GM12891 (cell line): ENCODE measurements at regions not wholly inside any gene's neighbourhood (a gene's known extent, or its start where the extent isn't known, plus 50 kb on each side); places are given as distances from the start of the nearest gene placed in this dataset.
"Not testable (repeated sequence)": the region's sequence is repeated elsewhere in the genome, so short reads cannot be mapped to it uniquely, and the experiment has no call there.

Experiments used
- DNase-seq: peaks from one replicate; pipeline ENCODE4 v3.0.0; 2011; ENCODE audit warnings: low spot score; ENCODE audit not compliant: insufficient read length
- FAIRE-seq: peaks from 2 replicates; lab custom pipeline; 2011; peaks lifted over from hg19 to GRCh38; lab: Jason Lieb, UNC
- PAX5 ChIP-seq: IDR thresholded peaks from 2 replicates; pipeline ENCODE4 v1.6.1; 2011; ENCODE audit warnings: low read length, moderate library complexity, mild to moderate bottlenecking; ENCODE audit not compliant: insufficient read depth, severe bottlenecking
- POLR2A ChIP-seq: IDR thresholded peaks from 2 replicates; pipeline ENCODE4 v1.6.1; 2011; ENCODE audit warnings: low read depth, low read length, control low read depth
- POLR2AphosphoS5 ChIP-seq: IDR thresholded peaks from 2 replicates; pipeline ENCODE4 v1.6.1; 2011; ENCODE audit warnings: low read depth, low read length, control low read depth
- POU2F2 ChIP-seq: IDR thresholded peaks from 2 replicates; pipeline ENCODE4 v1.6.1; 2011; ENCODE audit warnings: low read depth, mild to moderate bottlenecking, control low read depth, low read length, moderate library complexity
- SPI1 ChIP-seq: IDR thresholded peaks from 2 replicates; pipeline ENCODE4 v1.6.1; 2011; ENCODE audit warnings: low read depth, low read length, control low read depth
- TAF1 ChIP-seq: IDR thresholded peaks from 2 replicates; pipeline ENCODE4 v1.6.1; 2011; ENCODE audit warnings: low read depth, low read length, control low read depth

DNA sequence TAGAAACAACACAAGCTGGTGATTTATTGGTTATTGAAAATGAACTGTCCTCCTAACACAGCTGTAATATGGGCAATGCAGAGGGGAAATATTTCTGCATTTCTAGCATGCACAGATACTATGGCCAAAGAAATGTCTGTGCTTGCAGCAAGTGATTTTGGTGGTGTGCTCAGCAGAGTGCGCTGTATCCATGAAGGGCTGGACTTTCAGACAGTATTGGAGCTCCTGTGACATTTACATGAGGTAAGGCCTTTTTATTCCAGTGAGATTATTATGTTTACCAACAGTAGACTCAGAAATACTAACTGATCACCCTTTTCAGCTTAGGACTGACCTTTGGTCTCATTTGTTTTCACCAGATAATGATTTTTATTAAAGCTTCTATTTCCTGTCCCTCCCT is 1302.6 kb upstream of the EPHA6 start:
- FAIRE-seq: no peak

DNA sequence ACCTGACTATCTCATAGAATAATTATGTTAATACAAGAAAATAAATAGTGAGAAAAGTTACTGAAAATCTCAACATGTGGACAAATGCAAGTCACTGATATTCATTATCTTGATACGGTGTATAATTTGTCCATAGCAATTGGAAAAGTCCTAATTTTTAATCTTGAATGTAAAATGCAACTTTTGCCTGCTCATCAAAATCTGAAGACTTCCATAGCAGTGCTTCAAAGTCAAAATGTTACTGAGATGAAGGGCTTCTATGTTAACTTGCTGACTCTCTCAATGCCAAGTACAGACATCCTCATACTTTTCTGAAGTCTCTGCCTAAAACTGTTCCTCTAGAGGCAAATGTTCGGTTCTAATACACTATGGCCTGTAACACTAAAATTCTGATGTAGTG is 1300.1 kb upstream of the EPHA6 start:
- no peak for DNase-seq
- no peak for FAIRE-seq
- no peak for TF ChIP-seq SPI1
- TF ChIP-seq TAF1: no peak

More for the DNA sequence above, 1302.6 kb upstream of the EPHA6 start:
- DNase-seq: no peak
- TF ChIP-seq POLR2A (no peak), PAX5 (no peak), POLR2AphosphoS5 (no peak), POU2F2 (no peak), TAF1 (no peak), SPI1 (no peak)

DNA sequence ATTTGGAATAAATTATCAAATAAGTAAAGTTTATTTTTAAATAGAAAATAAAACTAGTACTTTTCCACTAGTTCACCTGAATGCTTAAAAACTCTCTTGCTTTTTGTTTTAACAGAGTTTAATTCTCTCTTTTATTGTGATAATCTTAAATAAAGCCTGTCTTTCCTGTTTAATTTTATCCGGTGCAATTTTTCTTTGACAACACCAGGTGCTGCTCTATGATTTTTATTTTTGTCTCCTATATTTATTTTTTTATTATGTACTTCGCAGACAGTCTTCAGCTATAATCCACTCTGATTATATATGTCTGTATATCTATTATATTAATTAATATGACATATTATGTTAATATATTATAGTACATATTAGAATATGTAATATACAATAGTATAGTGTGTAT is 1293.0 kb upstream of the EPHA6 start:
- DNase-seq: no peak
- FAIRE-seq: no peak
- TF ChIP-seq POLR2AphosphoS5: no peak
- TF ChIP-seq POLR2A: no peak
- TF ChIP-seq TAF1: no peak
- TF ChIP-seq PAX5: no peak
- TF ChIP-seq SPI1: no peak
- TF ChIP-seq POU2F2: no peak

DNA sequence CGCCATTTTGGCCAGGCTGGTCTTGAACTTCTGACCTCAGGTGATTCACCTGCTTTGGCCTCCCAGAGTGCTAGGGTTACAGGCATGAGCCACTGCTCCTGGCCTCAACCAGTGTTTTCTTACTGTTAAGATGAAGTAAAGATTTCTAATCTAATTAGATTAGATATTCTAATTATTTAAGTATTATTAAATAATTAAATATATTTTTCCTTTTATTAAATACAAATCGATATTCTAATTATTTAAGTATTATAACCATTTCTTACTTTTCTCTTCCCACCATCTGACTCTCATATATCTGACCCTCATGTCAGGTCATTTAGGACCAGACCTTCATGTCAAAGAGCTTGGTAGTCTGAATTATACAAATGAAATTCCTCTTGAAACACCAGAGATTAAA is 1291.9 kb upstream of the EPHA6 start:
- FAIRE-seq (no peak), DNase-seq (no peak)
- TF ChIP-seq SPI1 (no peak), POLR2AphosphoS5 (no peak)

DNA sequence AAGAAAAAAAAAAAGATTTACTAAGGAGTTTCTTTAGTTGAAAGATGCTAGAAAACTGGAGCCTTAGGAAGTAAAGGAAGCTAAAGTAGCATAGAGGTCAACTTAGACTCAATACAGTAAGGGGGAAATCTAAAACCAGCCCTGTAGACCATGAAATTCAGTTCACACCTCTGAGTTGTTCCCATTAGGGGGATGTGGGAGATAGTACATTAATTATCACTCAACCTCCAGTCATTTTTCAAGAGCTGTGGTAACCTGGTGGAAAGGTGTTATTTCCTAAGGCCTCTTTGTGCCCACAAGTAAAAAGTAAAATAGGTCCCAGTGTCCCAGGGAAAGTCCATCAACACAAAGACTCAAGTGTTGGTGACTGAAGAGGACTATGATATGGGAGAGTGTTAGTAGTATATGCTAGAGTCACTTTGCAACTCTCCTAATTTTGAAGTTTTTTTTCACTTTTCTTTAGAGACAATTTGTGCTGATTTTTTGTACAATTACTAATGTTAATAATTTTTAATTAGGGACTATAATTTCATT is 1274.4 kb upstream of the EPHA6 start:
- DNase-seq (no peak), FAIRE-seq (no peak)
- no peak for TF ChIP-seq POU2F2

DNA sequence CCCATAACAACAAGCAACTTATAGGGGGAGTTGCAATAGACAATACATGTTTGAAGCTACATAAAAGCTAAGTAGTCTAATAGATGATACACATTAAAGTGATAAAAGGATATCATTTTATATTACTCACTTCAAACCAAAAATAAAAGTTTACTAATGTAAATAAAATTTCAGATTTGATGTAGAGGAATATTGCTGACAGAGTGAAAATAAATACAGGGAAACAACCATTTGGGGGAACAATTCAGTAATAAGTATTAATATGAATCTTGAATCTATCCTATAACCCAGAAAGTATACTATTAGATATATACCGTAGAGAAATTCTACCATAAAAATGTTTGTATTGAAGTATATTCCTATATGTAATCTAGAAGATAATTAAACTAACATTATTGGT is 1248.9 kb upstream of the EPHA6 start:
- FAIRE-seq (no peak), DNase-seq (no peak)
- TF ChIP-seq SPI1: no peak
- TF ChIP-seq POLR2A: no peak
- TF ChIP-seq TAF1: no peak
- TF ChIP-seq PAX5: no peak
- no peak for TF ChIP-seq POU2F2
- no peak for TF ChIP-seq POLR2AphosphoS5

DNA sequence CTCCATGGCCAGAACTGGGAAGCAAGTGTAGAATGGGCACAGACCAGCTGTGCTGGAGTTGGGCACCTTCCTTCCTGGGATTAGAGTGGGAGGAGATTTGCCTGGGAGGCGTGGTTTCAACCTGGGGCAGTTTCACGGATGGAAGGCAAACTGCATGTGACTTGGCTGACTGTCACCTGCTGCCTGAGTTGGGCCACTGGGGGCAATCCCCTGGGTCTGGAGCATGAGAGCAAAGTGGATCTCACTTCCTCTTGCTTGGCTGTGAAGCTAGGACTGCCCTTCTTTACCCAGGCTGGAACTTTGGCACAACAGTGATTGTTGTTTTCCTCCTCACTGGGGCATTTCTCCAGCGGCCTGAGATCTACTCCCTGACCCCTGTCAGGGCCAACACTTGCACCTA is 1247.0 kb upstream of the EPHA6 start:
- DNase-seq: no peak
- TF ChIP-seq POU2F2: no peak
- TF ChIP-seq SPI1: peak; percentile 48
- no peak for FAIRE-seq

DNA sequence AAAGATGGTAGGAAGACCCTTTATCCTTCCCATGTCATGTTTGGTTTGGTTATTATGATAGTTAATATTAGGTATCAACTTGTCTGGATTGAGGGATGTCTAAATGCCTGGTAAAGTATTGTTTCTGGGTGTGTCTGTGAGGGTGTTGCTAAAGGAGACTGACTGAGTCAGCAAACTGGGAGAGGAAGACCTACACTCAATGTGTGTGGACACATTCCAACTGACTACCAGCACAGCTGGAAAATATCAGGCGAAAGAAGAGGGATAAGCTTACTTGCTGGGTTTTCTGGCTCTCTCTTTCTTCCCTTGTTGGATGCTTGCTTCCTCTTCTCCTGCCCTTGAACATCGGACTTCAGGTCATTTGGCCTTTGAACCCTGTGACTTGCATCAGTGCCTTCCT is 1227.6 kb upstream of the EPHA6 start:
- TF ChIP-seq SPI1 (no peak), POU2F2 (no peak), TAF1 (no peak), POLR2AphosphoS5 (no peak)
- FAIRE-seq: no peak
- no peak for DNase-seq

DNA sequence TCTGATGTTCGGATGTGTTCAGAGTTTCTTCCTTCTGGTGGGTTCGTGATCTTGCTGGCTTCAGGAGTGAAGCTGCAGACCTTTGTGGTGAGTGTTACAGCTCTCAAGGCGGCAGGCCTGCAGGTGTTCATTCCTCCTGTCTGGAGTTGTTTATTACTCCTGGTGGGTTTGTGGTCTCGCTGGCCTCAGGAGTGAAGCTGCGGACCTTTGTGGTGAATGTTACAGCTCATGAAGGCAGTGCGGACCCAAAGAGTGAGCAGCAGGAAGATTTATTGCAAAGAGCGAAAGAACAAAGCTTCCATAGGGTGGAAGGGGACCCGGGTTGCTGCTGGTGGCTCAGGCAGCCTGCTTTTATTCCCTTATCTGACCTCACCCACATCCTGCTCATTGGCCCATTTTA is 1226.8 kb upstream of the EPHA6 start:
- FAIRE-seq, DNase-seq: not testable (repeated sequence)

DNA sequence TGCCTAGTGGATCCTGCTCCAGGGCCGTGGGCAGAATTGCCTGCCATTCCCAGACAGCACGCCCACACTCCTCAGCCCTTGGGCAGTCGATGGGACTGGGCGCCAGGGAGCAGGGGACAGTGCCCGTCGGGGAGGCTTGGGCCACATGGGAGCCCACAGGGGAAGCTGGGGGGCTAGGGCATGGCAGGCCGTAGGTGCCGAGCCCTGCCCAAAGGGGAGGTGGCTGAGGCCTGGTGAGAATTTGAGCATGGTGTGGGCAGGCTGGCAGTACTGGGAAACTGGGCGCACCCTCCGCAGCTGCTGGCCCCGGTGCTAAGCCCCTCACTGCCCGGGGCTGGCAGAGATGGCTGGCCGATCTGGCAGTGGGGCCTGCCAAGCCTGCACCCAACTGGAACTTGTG is 1225.9 kb upstream of the EPHA6 start:
- DNase-seq (no peak), FAIRE-seq (no peak)
- no peak for TF ChIP-seq POU2F2
- no peak for TF ChIP-seq SPI1
- TF ChIP-seq PAX5: no peak

DNA sequence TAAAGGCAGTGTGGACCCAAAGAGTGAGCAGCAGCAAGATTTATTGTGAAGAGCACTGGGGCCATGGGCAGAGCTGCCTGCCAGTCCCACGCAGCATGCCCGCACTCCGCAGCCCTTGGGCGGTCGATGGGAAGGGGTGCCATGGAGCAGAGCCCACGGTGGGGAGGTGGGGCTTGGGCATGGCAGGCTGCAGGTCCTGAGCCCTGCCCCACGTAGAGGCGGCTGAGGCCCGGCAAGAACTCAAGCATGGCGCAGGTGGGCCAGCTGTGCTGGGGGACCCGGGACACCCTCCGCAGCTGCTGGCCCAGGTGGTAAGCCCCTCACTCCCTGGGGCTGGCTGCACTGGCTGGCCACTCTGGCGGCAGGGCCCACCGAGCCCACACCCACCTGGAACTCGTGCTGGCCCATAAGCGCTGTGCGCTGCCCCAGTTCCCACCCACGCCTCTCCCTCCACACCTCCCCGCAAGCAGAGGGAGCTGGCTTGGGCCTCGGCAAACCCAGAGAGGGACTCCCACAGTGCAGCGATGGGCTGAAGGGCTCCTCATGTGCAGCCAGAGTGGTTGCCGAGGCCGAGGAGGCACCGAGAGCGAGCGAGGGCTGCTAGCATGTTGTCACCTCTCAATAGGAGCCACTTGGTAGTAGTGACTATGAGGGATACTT is 1218.8 kb upstream of the EPHA6 start:
- no peak for FAIRE-seq
- no peak for DNase-seq
- TF ChIP-seq POU2F2 (no peak), SPI1 (no peak), TAF1 (no peak), POLR2A (no peak), POLR2AphosphoS5 (no peak), PAX5 (no peak)

DNA sequence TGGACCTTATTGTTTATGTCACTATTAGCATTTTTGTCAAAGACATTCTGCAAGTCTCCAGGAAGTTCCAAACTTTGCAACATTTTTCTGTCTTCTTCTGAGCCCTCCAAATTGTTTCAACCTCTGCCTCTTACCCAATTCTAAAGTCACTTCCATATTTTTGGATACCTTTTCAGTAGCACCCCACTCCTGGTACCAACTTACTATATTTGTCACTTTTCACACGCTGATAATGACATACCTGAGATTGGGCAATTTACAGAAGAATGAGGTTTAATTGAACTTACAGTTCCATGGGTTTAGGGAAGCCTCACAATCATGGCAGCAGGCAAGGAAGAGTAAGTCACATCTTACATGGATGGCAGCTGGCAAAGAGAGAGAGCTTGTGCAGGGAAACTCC is 1206.5 kb upstream of the EPHA6 start:
- no peak for DNase-seq
- TF ChIP-seq PAX5 (no peak), TAF1 (no peak), POLR2AphosphoS5 (no peak), POLR2A (no peak), POU2F2 (no peak), SPI1 (no peak)
- FAIRE-seq: no peak
